NCI-H510A (cell line): ENCODE measurements at regions not wholly inside any gene's neighbourhood (a gene's known extent, or its start where the extent isn't known, plus 50 kb on each side); places are given as distances from the start of the nearest gene placed in this dataset.
"Not testable (repeated sequence)": the region's sequence is repeated elsewhere in the genome, so short reads cannot be mapped to it uniquely, and the experiment has no call there.

Experiments used
- DNase-seq: peaks from one replicate; lab custom pipeline; 2025; lab: John Stamatoyannopoulos, UW

DNA sequence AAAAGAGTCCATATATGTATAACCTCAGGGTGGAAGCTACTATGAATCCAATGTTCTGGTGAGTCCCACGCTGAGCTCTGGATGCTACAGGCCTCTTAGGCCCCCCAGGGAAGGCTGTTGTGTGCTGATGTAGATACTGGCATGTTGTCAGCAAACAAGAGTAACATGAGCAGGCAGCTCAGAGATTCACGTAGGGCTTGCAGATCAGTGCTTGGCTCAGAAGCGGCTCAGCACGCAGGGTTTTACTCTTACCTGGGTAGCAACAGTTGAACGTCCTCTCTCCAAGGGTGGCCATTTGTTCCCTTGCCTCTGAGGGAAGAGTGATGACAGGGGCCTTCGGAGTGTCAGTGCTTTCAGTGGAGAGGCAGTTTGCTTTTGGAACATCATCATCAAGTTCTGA, 93.4 kb downstream of the ZFP64 start:
- no peak for DNase-seq

DNA sequence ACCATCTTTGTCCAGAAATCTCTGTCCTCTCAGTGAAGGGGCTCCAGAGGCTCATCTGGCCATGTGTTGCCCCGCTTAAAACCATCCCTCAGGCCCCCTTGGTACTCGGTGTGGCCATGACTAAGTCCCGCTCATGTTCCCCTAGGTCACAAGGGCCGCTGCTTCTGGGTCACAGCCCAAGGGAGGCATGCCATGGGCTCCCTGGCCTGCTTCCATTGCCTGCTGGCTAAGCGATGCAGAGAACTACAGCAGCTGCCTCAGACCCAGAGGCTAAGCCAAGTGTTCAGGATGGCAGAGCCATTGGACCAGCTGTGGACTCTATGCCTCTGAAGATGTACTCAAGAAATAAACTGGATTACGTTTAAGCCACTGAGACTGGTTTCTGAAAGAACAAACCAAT, 95.5 kb downstream of the ZFP64 start:
- DNase-seq, result no peak

DNA sequence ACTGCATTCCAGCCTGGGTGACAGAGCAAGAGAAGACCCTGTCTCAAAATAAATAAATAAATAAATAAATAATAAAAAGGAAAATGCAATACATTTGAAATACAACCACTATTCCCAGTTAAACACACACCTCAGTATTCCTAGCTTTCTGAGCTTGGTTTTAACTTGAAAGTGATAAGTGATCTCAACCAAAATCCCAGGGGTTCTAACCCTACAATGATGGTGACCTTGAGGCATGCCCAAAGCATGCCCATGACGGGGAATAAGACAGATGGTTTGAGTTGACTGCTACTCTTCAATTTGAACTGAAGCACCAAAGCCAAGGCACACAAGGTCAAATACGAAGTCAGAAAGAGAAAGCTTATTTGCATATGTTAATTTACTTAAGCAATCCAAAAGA, 96.9 kb downstream of the ZFP64 start:
- DNase-seq, result no peak

GRCh38 chr20:52093575-52093974, 98.0 kb downstream of the ZFP64 start:
- DNase-seq, result no peak

- no peak for DNase-seq
Observed at GRCh38 chr20:52090035-52090434, 101.5 kb downstream of the ZFP64 start.

- no peak for DNase-seq
Observed at GRCh38 chr20:52087471-52087870, 104.1 kb downstream of the ZFP64 start.

DNA sequence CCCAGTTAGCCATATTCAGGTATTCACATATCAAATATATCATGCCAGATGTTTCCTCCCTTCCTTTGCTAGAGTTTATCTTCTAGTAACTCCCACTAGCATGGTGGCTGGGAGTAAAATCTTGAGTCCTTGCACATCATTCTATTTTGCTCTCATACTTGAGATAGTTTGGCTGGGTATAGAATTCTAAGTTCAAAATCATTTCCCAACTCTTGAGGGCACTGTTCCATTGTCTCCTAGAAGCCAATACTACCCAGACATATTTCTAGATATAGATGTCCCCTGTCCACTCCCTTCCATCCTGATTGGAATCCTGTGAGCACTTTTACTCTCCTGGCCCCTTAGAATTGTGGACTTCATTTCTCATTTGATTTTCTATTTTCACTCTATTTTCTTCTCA, 104.7 kb downstream of the ZFP64 start:
- no peak for DNase-seq

DNA sequence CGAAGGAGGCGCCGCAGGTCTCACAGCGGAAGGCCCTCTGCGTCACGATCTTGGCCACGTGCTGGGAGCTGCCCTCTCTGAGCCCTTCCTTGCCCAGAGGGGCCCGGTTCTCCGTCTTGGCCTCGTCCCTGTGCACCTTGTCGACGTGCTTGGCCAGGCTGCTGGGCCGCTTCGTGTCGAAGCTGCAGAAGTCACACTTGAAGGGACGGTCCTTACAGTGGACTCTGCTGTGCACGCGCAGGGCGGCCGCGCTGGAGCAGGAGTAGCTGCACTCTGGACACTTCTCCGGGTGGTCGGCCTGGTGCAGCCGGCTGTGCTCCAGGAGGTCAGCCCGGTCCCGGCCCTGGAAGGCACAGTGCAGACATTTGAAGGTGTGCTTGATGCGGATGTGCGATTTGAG, 106.9 kb downstream of the ZFP64 start:
- no peak for DNase-seq

DNA sequence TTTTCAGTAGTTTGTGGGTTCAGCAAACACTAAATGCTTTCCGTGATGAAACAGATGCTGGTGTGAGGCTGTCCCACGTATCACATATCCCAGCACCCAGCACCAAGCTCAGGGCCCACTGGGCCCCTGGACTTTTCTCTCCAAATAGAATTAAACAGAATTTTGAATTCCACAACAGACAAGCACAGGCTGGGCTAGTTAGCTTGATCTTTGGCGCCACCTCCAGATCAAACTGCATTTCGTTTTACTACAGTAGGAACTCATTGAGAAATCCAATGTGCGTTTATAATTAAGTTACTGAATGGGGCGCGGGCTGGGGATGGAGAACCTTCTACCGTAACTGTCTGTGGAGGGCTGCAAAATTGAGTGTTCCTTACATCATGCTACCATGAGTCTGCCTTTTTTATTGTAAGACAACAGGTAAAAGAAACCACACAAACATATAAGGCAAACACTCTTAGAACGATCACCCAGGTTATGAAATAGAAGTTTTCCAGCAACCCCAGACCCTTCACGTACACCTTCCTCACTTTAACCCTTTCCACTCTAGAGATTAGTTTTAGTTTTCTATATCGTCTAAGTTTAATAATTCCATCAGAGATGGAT, 107.8 kb downstream of the ZFP64 start:
- DNase-seq, result peak; percentile 4

DNA sequence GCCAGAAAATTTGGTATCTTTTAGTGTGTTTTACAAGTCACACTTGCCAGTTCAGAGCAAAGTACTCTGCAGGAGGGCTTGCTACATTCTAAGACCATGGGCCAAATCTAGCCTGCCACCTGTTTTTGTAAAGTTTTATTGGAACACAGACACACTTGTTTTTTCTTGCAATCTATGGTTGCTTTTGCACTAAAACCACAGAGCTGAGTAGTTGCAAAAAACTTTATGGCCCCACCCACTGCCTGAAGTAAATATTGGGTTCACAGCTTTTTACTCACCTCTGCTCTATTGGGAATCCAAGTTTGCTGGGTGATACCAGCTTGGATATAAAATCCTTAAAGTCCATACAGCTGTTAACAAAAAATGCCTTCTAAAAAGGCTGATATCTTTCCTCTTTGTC, 109.0 kb downstream of the ZFP64 start:
- DNase-seq, result no peak

- DNase-seq, result no peak
Observed at GRCh38 chr20:52081791-52082190, 109.8 kb downstream of the ZFP64 start.

GRCh38 chr20:52081066-52081465, 110.5 kb downstream of the ZFP64 start:
- no peak for DNase-seq

DNA sequence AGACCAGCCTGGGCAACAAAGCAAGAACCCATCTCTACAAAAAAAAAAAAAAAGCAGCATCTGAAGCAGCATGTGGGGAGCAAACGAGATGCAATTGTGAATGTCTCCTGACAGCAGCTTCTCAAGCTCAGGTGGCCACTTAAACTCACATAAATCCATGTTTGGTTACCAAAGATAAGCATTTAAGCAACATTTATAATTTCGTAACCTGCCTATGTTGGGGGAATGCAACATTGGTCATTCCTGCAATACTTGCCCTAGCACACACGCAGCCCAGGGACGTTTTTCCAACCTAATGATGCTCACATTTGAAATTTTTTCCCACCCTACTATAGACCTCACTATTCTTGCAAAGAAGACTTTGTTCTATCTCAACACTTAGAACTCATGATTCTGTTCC, 113.3 kb downstream of the ZFP64 start:
- no peak for DNase-seq

DNA sequence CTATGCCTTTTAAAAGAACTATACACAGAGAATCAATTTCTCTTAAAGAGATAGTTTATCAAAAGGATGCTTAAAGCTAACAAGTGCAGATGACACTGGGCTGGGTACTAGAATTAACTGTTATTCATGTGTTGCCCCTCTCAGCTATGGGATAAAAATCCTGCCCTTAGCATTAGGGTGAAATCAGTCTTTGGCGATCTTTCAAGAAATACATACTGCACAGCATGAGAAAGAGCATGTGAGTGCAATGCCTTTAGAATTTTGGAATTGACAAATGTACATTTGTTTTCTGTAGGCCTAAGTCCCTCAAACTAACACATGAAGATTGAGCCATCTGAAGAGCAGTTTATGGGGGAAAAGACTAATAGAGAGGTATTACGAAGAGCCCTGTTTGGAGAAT, 115.4 kb downstream of the ZFP64 start:
- no peak for DNase-seq

DNA sequence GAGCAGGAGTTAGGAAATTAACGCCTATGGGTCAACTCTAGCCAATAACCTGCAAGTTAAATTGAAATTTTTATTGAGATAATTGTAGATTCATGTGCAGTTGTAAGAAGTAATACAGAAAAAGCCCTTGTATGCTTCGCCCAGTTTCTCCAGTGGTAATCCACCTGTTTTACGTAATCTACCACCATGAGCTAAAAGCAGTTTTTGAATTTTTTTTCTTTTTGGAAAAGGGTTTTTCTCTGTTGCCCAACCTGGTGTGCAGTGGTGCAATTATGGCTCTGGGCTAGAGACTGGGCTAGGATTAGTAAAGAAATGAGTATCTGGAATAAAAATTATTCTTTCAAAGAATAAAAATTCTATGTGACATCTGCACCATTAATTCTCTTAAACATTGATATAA, 116.2 kb downstream of the ZFP64 start:
- DNase-seq, result no peak

- DNase-seq, result no peak
Observed at GRCh38 chr20:52071136-52071535, 120.4 kb downstream of the ZFP64 start.

GRCh38 chr20:52064931-52065330, 126.6 kb downstream of the ZFP64 start:
- no peak for DNase-seq

GRCh38 chr20:52062452-52063209, 128.9 kb downstream of the ZFP64 start:
- no peak for DNase-seq

GRCh38 chr20:52060794-52061714, 130.5 kb downstream of the ZFP64 start:
- no peak for DNase-seq

- DNase-seq, result not testable (repeated sequence)
Observed at GRCh38 chr20:52057133-52057532, 134.4 kb downstream of the ZFP64 start.

- no peak for DNase-seq
Observed at GRCh38 chr20:52056203-52057062, 135.1 kb downstream of the ZFP64 start.

GRCh38 chr20:52054123-52054522, 137.5 kb downstream of the ZFP64 start:
- DNase-seq, result no peak
